Osteocyte (in vitro differentiated cells): ENCODE measurements at regions not wholly inside any gene's neighbourhood (a gene's known extent, or its start where the extent isn't known, plus 50 kb on each side); places are given as distances from the start of the nearest gene placed in this dataset.

Source experiments
- DNase-seq: peaks from one replicate; pipeline ENCODE4 v3.0.0; 2021; ENCODE audit warnings: mixed read lengths; ENCODE audit not compliant: unreplicated experiment; ENCODE audit errors: extremely low spot score
- H3K27ac Mint-ChIP-seq: one replicate; pipeline ENCODE4 v1.8.0; 2021; ENCODE audit warnings: mild to moderate bottlenecking, mixed read lengths; ENCODE audit not compliant: unreplicated experiment
- H3K27me3 Mint-ChIP-seq: one replicate; pipeline ENCODE4 v1.8.0; 2021; ENCODE audit warnings: mixed read lengths; ENCODE audit not compliant: unreplicated experiment
- H3K36me3 Mint-ChIP-seq: one replicate; pipeline ENCODE4 v1.8.0; 2021; ENCODE audit warnings: mixed read lengths; ENCODE audit not compliant: unreplicated experiment
- H3K4me1 Mint-ChIP-seq: one replicate; pipeline ENCODE4 v1.8.0; 2021; ENCODE audit warnings: mixed read lengths; ENCODE audit not compliant: unreplicated experiment
- H3K4me3 Mint-ChIP-seq: one replicate; pipeline ENCODE4 v1.8.0; 2021; ENCODE audit warnings: mild to moderate bottlenecking, moderate library complexity, mixed read lengths; ENCODE audit not compliant: unreplicated experiment
- H3K9me3 Mint-ChIP-seq: one replicate; pipeline ENCODE4 v1.8.0; 2021; ENCODE audit warnings: mixed read lengths; ENCODE audit not compliant: unreplicated experiment
- TF ChIP-seq, protein P1 (sequence below): fragments of 200-600 bp; sonication (generic); IDR thresholded peaks from 2 replicates; pipeline ENCODE4 v1.5.0; 2021; ENCODE audit warnings: antibody characterized with exemption, mild to moderate bottlenecking, moderate library complexity

DNA sequence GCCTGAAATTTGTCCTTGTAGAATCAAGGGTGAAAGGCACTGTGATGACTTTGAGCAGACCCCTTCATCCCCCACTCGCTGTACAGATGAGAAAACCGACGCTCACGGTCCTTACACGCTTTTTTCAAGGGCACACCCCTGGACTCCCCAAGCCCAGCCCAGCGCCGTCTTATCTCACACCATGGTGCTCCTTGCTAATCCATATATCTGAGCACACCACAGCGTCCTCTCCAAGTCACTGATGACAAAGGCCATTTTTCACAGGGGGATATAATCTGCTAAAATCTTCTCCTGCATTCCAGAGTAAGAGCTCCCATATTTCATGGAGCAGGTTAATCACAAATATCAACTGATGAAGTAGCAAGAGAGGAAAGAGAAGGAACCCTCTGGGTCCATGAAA lies 486.3 kb downstream of the BCOR start:
- Mint-ChIP-seq H3K9me3 (peaks cover 11% of the 10 kb centered on the region), H3K4me3 (no peak overlapping the region), H3K27me3 (peaks cover 45% of the 10 kb centered on the region), H3K4me1 (peaks cover 12% of the 10 kb centered on the region), H3K27ac (no peak overlapping the region), H3K36me3 (no peaks in the 10 kb centered on the region)
- no peak for DNase-seq
- TF ChIP-seq, protein P1, sequence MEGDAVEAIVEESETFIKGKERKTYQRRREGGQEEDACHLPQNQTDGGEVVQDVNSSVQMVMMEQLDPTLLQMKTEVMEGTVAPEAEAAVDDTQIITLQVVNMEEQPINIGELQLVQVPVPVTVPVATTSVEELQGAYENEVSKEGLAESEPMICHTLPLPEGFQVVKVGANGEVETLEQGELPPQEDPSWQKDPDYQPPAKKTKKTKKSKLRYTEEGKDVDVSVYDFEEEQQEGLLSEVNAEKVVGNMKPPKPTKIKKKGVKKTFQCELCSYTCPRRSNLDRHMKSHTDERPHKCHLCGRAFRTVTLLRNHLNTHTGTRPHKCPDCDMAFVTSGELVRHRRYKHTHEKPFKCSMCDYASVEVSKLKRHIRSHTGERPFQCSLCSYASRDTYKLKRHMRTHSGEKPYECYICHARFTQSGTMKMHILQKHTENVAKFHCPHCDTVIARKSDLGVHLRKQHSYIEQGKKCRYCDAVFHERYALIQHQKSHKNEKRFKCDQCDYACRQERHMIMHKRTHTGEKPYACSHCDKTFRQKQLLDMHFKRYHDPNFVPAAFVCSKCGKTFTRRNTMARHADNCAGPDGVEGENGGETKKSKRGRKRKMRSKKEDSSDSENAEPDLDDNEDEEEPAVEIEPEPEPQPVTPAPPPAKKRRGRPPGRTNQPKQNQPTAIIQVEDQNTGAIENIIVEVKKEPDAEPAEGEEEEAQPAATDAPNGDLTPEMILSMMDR = no peak

DNA sequence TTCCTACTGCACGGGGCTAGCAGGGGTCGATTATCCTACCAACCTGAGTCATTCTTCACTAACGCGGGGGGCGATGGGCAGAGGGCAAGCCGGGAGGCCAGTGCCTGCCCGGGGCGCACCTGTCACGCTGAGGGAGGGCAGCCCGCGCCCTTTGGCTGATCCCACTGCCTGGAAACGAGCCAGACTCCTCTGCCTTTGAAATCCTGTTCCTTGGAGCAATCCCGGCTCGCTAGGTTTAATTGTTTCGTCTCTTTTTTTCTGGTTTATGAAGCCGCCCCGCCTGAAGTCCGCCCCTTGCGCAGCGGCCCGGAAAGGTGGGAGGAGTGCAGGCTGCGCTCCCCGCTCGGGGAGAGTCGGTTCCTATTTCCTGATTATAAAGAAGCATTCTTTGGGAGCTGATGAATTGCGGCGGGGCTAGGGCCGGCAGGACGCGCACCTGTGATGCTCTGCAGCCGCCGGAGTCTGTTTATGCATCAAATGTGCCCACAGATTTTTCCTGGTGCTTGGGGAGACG lies 484.2 kb downstream of the BCOR start:
- Mint-ChIP-seq H3K27me3 (peaks cover 60% of the 10 kb centered on the region), H3K4me3 (no peak overlapping the region), H3K4me1 (peaks cover 12% of the 10 kb centered on the region), H3K27ac (no peak overlapping the region), H3K9me3 (no peaks in the 10 kb centered on the region), H3K36me3 (no peaks in the 10 kb centered on the region)
- TF ChIP-seq, protein P1 = no peak
- DNase-seq = no peak

DNA sequence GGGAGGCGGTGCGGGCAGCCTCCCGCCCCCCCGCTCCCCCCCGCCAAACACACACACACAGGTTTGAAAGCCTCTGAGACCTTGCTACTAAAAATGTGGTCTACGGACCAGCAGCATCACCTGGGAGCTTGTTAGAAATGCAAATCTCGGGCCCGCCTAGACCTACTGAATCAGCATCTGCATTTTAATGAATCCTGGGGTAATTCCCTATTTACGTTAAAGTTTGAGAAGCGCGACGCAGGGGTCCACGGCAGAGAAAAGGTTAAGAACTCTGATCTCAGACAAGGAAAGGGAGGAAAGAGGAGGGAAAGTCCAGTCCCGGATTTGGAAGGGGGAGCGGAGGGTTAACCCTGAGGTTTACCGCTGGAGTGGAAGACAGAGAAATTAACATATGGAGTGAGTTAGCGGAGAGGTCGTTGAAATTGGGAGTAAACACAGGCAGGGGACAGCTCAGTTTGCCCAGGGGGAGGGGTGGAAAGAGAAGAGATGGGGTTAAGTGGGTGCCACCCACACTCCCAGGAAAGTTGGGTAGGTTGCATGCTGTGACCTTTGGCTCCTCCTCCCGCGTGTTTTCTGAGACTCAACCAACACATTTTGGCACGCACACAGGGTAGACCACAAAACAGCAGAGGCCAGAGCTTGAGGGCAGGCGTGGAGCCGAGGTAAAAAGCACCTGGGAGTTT lies 483.6 kb downstream of the BCOR start:
- Mint-ChIP-seq H3K27me3 (peaks cover 60% of the 10 kb centered on the region), H3K36me3 (no peaks in the 10 kb centered on the region), H3K9me3 (no peaks in the 10 kb centered on the region), H3K27ac (no peak overlapping the region), H3K4me1 (peaks cover 12% of the 10 kb centered on the region), H3K4me3 (no peak overlapping the region)
- DNase-seq = no peak
- TF ChIP-seq, protein P1 = no peak

DNA sequence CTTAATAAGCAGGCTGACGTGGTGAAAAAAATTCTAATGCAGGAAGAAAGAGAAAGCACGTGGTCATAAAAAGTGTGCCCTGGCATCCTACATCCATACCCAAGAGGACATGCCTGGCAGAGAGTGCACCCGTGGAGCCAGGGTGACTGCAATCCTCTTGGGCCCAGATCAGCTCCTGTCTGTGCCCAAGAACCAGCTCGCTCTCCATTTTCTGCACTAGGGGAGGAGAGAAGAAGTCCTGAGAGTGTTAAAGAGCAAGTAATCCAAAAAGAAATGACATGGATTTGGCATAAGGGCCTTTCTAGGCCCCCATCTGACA lies 483.1 kb downstream of the BCOR start:
- H3K4me1 Mint-ChIP-seq = peaks cover 12% of the 10 kb centered on the region

DNA sequence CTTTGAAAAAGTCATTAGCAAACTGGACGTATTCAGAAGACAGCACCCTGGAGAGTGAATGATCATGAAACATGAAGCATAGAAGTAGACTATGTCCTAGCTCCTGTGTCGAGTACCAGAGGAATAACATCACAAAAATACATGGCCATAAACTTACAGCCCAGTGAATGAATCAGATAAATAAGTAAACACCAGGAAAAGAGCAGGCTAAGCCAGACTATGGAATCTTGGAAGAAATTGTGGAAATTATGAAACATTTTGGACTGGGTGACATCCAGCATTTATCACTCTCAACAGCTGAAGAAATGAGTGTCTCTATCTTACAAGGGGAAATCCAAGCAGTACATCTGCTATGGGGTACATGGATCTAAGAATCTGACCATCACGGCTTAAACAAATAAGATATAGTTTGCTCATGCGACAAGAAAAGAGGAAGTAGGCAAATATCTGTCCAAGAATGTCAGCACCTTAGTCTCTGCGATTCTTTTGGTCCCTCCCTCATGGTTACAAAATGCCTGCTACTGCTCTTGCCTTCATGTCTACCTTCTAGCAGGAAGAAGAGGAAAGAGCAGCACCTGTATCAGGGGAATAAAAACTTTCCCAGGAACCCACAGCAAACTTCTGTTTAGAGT lies 481.5 kb downstream of the BCOR start:
- Mint-ChIP-seq H3K4me1 (peaks cover 12% of the 10 kb centered on the region), H3K9me3 (no peaks in the 10 kb centered on the region), H3K36me3 (no peaks in the 10 kb centered on the region), H3K4me3 (no peak overlapping the region), H3K27ac (no peak overlapping the region), H3K27me3 (peaks cover 52% of the 10 kb centered on the region)
- TF ChIP-seq, protein P1 = no peak
- no peak for DNase-seq

More for the DNA sequence above, 483.1 kb downstream of the BCOR start:
- Mint-ChIP-seq H3K9me3 (no peaks in the 10 kb centered on the region), H3K4me3 (no peak overlapping the region), H3K27ac (no peak overlapping the region), H3K27me3 (peaks cover 60% of the 10 kb centered on the region), H3K36me3 (no peaks in the 10 kb centered on the region)
- DNase-seq = no peak
- TF ChIP-seq, protein P1 = no peak
